ENCODE measurements at regions not wholly inside any gene's neighbourhood (a gene's known extent, or its start where the extent isn't known, plus 50 kb on each side); places are given as distances from the start of the nearest gene placed in this dataset.

GRCh38 chr10:2844925-2845324, 222.4 kb upstream of the PFKP start:
- WGBS, 2 donors (ENCODE audit: low coverage in 1 of 2), result 82% methylated on average over 5 of the region's 5 CpGs; no CpG with 5 or more reads in 1 of the 2 donors

GRCh38 chr10:2839081-2839725, 228.1 kb upstream of the PFKP start:
- no peak overlapping the region for H3K4me3 ChIP-seq
- H3K27me3 ChIP-seq, result no peaks in the 10 kb centered on the region
- DNase-seq, result peak; percentile 41
- H3K9me3 ChIP-seq, result no peaks in the 10 kb centered on the region
- TF ChIP-seq CTCF (IDR thresholded peaks at IDR 0.05) (peak; percentile 34 to 59 (median 41)), POLR2AphosphoS5 (IDR thresholded peaks at IDR 0.05) (no peak), POLR2A (IDR thresholded peaks at IDR 0.05) (no peak), EP300 (IDR thresholded peaks at IDR 0.05; ENCODE audit: low read depth) (no peak)
- H3K36me3 ChIP-seq, result no peaks in the 10 kb centered on the region
- intact Hi-C loops (cut with DNase I; ENCODE audit: low total_unique reads), result no loop called here
- 44% methylated on average over 16 of the region's 16 CpGs; no CpG with 5 or more reads in 1 of the 2 donors for WGBS, 2 donors (ENCODE audit: low coverage in 1 of 2)
- no peak overlapping the region for H3K27ac ChIP-seq
- H3K4me1 ChIP-seq, result no peaks in the 10 kb centered on the region
- in situ Hi-C loops (cut with MboI; ENCODE audit: low pct_ligation_motif_present in 1 of 4, low pct_unique_long_range_greater_than_20kb in 1 of 4, low sequenced_read_pairs in 3 of 4), result no loop called here

More at GRCh38 chr10:2844925-2845324, 222.4 kb upstream of the PFKP start:
- DNase-seq, result no peak
- Histone ChIP-seq H3K27me3 (no peaks in the 10 kb centered on the region), H3K4me1 (no peaks in the 10 kb centered on the region), H3K36me3 (no peaks in the 10 kb centered on the region), H3K9me3 (no peaks in the 10 kb centered on the region), H3K27ac (no peak overlapping the region), H3K4me3 (no peak overlapping the region)
- TF ChIP-seq CTCF (IDR thresholded peaks at IDR 0.05) (no peak), POLR2A (IDR thresholded peaks at IDR 0.05) (no peak), EP300 (IDR thresholded peaks at IDR 0.05; ENCODE audit: low read depth) (no peak), POLR2AphosphoS5 (IDR thresholded peaks at IDR 0.05) (no peak)
- in situ Hi-C loops (cut with MboI; ENCODE audit: low pct_ligation_motif_present in 1 of 4, low pct_unique_long_range_greater_than_20kb in 1 of 4, low sequenced_read_pairs in 3 of 4) (no loop called here), intact Hi-C loops (cut with DNase I; ENCODE audit: low total_unique reads) (no loop called here)

- no peaks in the 10 kb centered on the region for H3K36me3 ChIP-seq
- TF ChIP-seq POLR2A (IDR thresholded peaks at IDR 0.05) (no peak), CTCF (IDR thresholded peaks at IDR 0.05) (no peak), POLR2AphosphoS5 (IDR thresholded peaks at IDR 0.05) (no peak), EP300 (IDR thresholded peaks at IDR 0.05; ENCODE audit: low read depth) (no peak)
- intact Hi-C loops (cut with DNase I; ENCODE audit: low total_unique reads), result no loop called here
Observed at GRCh38 chr10:2837674-2838073, 229.7 kb upstream of the PFKP start.

GRCh38 chr10:2836921-2837662, 230.3 kb upstream of the PFKP start:
- Histone ChIP-seq H3K4me1 (no peaks in the 10 kb centered on the region), H3K4me3 (no peak overlapping the region), H3K27ac (no peak overlapping the region), H3K27me3 (no peaks in the 10 kb centered on the region), H3K9me3 (no peaks in the 10 kb centered on the region), H3K36me3 (no peaks in the 10 kb centered on the region)
- TF ChIP-seq POLR2A (IDR thresholded peaks at IDR 0.05) (no peak), EP300 (IDR thresholded peaks at IDR 0.05; ENCODE audit: low read depth) (no peak), POLR2AphosphoS5 (IDR thresholded peaks at IDR 0.05) (no peak), CTCF (IDR thresholded peaks at IDR 0.05) (no peak)
- WGBS, 2 donors (ENCODE audit: low coverage in 1 of 2), result 85 to 91% methylated on average over 5 to 22 of the region's 22 CpGs
- no peak for DNase-seq
- in situ Hi-C loops (cut with MboI; ENCODE audit: low pct_ligation_motif_present in 1 of 4, low pct_unique_long_range_greater_than_20kb in 1 of 4, low sequenced_read_pairs in 3 of 4), result no loop called here
- intact Hi-C loops (cut with DNase I; ENCODE audit: low total_unique reads), result no loop called here

More at GRCh38 chr10:2837674-2838073, 229.7 kb upstream of the PFKP start:
- Histone ChIP-seq H3K4me3 (no peak overlapping the region), H3K27ac (no peak overlapping the region), H3K4me1 (no peaks in the 10 kb centered on the region), H3K9me3 (no peaks in the 10 kb centered on the region), H3K27me3 (no peaks in the 10 kb centered on the region)
- DNase-seq, result no peak
- 69 to 84% methylated on average over 7 of the region's 7 CpGs for WGBS, 2 donors (ENCODE audit: low coverage in 1 of 2)
- in situ Hi-C loops (cut with MboI; ENCODE audit: low pct_ligation_motif_present in 1 of 4, low pct_unique_long_range_greater_than_20kb in 1 of 4, low sequenced_read_pairs in 3 of 4), result no loop called here
